Mesendoderm (in vitro differentiated cells): ENCODE measurements at regions not wholly inside any gene's neighbourhood (a gene's known extent, or its start where the extent isn't known, plus 50 kb on each side); places are given as distances from the start of the nearest gene placed in this dataset.

ENCODE experiments used
- DNase-seq: peaks from one replicate; pipeline ENCODE4 v3.0.0; 2013
- H2AK5ac ChIP-seq: 2 replicates; pipeline ENCODE4 v1.6.1; 2013; ENCODE audit warnings: low read length, inconsistent platforms
- H2BK120ac ChIP-seq: 2 replicates; pipeline ENCODE4 v1.6.1; 2013; ENCODE audit warnings: low read depth, mild to moderate bottlenecking, low read length, moderate library complexity, mixed read lengths
- H2BK15ac ChIP-seq: replicated peaks from 2 replicates; pipeline ENCODE4 v1.6.1; 2013; ENCODE audit warnings: low read depth, mild to moderate bottlenecking, moderate library complexity
- H2BK5ac ChIP-seq: 2 replicates; pipeline ENCODE4 v1.6.1; 2013; ENCODE audit warnings: low read length, inconsistent platforms
- H3K18ac ChIP-seq: 2 replicates; pipeline ENCODE4 v1.6.1; 2013; ENCODE audit warnings: mild to moderate bottlenecking, low read length, mixed read lengths
- H3K23ac ChIP-seq: one replicate; pipeline ENCODE4 v1.6.1; 2013; ENCODE audit warnings: low read length
- H3K27ac ChIP-seq: 2 replicates; pipeline ENCODE4 v1.5.1; 2013; ENCODE audit warnings: low read depth, mild to moderate bottlenecking, inconsistent platforms, low read length, moderate library complexity
- H3K27me3 ChIP-seq: 2 replicates; pipeline ENCODE4 v1.6.1; 2013; ENCODE audit warnings: low read length, control low read depth, mild to moderate bottlenecking, inconsistent platforms; ENCODE audit not compliant: insufficient read depth, poor library complexity
- H3K36me3 ChIP-seq: 2 replicates; pipeline ENCODE4 v1.6.1; 2013; ENCODE audit warnings: low read length, inconsistent platforms; ENCODE audit not compliant: control insufficient read depth, insufficient read depth
- H3K4ac ChIP-seq: one replicate; pipeline ENCODE4 v1.6.1; 2013; ENCODE audit warnings: low read depth, mild to moderate bottlenecking, low read length, moderate library complexity
- H3K4me1 ChIP-seq: 2 replicates; pipeline ENCODE4 v1.6.1; 2013; ENCODE audit warnings: low read depth, low read length, inconsistent platforms; ENCODE audit not compliant: control insufficient read depth
- H3K4me2 ChIP-seq: 2 replicates; pipeline ENCODE4 v1.6.1; 2013; ENCODE audit warnings: low read length
- H3K4me3 ChIP-seq: 2 replicates; pipeline ENCODE4 v1.5.1; 2013; ENCODE audit warnings: mild to moderate bottlenecking, low read length
- H3K56ac ChIP-seq: one replicate; pipeline ENCODE4 v1.6.1; 2013; ENCODE audit warnings: low read length
- H3K79me1 ChIP-seq: 2 replicates; pipeline ENCODE4 v1.6.1; 2013; ENCODE audit warnings: low read length, inconsistent platforms
- H3K79me2 ChIP-seq: 2 replicates; pipeline ENCODE4 v1.6.1; 2013; ENCODE audit warnings: mild to moderate bottlenecking, low read length; ENCODE audit not compliant: control insufficient read depth, insufficient read depth
- H3K9ac ChIP-seq: 2 replicates; pipeline ENCODE4 v1.6.1; 2013; ENCODE audit warnings: low read length, inconsistent platforms
- H4K5ac ChIP-seq: one replicate; pipeline ENCODE4 v1.6.1; 2013; ENCODE audit warnings: low read length
- H4K8ac ChIP-seq: one replicate; pipeline ENCODE4 v1.6.1; 2013; ENCODE audit warnings: low read depth, mild to moderate bottlenecking, control low read depth, low read length, moderate library complexity
- WGBS: extraction: QIAGEN DNeasy Blood & Tissue Kit; methylation state at CpG from one replicate; pipeline ENCODE4 v1.1.7; 2013; ENCODE audit warnings: low lambda C conversion rate, missing lambda C conversion rate; ENCODE audit not compliant: insufficient coverage; ENCODE audit errors: extremely low coverage; 5-methylcytosine and 5-hydroxymethylcytosine counted together

DNA sequence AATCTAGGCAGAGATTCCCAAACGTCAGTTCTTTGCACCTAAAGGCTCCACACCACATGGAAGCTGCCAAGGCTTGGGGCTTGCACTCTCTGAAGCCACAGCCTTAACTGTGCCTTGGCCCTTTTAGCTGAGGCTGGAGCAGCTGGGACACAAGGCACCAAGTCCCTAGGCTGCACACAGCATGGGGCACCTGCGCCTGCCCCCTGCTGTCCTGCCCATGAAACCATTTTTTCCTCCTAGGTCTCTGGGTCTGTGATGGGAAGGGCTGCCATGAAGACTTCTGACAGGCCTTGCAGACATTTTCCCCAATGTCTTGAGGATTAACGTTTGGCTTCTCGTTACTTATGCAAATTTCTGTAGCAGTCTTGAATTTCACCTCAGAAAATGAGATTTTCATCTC lies 241.5 kb downstream of the OSR1 start:
- WGBS, result no CpG with 5 or more reads among the region's 4 CpGs

DNA sequence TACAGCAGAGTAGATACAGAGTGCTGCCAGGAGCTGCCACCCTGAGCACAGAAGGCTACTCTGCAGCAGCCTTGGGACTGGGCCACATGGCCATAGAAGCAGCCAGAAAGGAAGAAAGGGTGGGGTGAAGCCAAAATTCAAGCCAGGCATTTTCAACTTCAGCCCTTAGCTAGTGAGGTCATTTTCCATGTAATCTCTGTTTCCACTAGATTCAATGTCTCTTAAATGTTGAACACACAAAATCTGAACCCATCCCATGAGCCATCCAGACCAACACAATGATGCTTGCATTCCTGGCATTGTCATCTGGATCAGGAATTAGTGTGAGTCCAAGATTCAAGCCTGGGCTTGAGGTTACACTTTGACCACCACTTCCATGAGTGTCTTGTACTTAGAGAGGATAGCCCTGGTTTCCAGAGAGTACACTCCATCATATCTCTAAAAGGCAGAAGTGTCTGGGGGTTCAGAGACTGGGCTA lies 243.6 kb downstream of the OSR1 start:
- no peak overlapping the region for H3K18ac ChIP-seq
- no peak overlapping the region for H3K4ac ChIP-seq
- H3K4me1 ChIP-seq, result no peaks in the 10 kb centered on the region
- H3K4me2 ChIP-seq, result no peak overlapping the region
- no peak overlapping the region for H3K23ac ChIP-seq
- H4K8ac ChIP-seq, result no peak overlapping the region
- no peak overlapping the region for H3K9ac ChIP-seq
- no peak for DNase-seq
- H4K5ac ChIP-seq, result no peak overlapping the region
- no peak overlapping the region for H2BK5ac ChIP-seq
- H3K4me3 ChIP-seq, result no peak overlapping the region
- H2BK120ac ChIP-seq, result no peak overlapping the region
- no peaks in the 10 kb centered on the region for H3K79me1 ChIP-seq
- H2BK15ac ChIP-seq, result no peak overlapping the region
- H3K79me2 ChIP-seq, result no peaks in the 10 kb centered on the region
- H3K27ac ChIP-seq, result no peak overlapping the region
- no peak overlapping the region for H3K56ac ChIP-seq
- H3K27me3 ChIP-seq, result no peaks in the 10 kb centered on the region
- H2AK5ac ChIP-seq, result no peak overlapping the region
- H3K36me3 ChIP-seq, result no peaks in the 10 kb centered on the region

More for the DNA sequence above, 241.5 kb downstream of the OSR1 start:
- DNase-seq, result no peak
- no peak overlapping the region for H4K5ac ChIP-seq
- no peak overlapping the region for H3K23ac ChIP-seq
- H2BK5ac ChIP-seq, result no peak overlapping the region
- H3K9ac ChIP-seq, result no peak overlapping the region
- no peaks in the 10 kb centered on the region for H3K36me3 ChIP-seq
- H3K27ac ChIP-seq, result no peak overlapping the region
- no peak overlapping the region for H2BK120ac ChIP-seq
- no peaks in the 10 kb centered on the region for H3K79me2 ChIP-seq
- H4K8ac ChIP-seq, result no peak overlapping the region
- H3K4me1 ChIP-seq, result no peaks in the 10 kb centered on the region
- no peak overlapping the region for H3K4me2 ChIP-seq
- H3K79me1 ChIP-seq, result no peaks in the 10 kb centered on the region
- H3K56ac ChIP-seq, result no peak overlapping the region
- H3K27me3 ChIP-seq, result no peaks in the 10 kb centered on the region
- no peak overlapping the region for H3K4ac ChIP-seq
- no peak overlapping the region for H3K18ac ChIP-seq
- H3K4me3 ChIP-seq, result no peak overlapping the region
- no peak overlapping the region for H2BK15ac ChIP-seq
- H2AK5ac ChIP-seq, result no peak overlapping the region

DNA sequence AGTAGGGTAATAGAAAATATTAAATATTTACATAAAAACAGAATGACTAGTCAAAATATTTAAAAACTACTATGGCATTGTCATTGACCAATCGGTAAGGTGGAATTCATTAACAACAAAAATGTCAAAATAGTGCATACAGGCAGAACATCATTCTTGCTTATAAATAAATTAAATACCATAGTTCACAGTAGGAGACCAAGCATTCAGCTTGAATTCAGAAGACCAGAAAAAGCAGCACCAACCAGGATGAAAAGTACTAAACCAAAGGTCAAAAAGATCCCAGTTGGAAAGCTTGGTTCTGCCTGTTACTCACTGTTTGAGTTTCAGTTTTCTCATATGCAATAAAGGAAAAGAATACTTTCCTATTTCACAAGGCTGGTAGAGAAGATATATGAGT lies 244.3 kb downstream of the OSR1 start:
- WGBS, result no CpG with 5 or more reads among the region's 1 CpG
- Histone ChIP-seq H2BK120ac (no peak overlapping the region), H4K8ac (no peak overlapping the region), H3K4me1 (no peaks in the 10 kb centered on the region), H3K27me3 (no peaks in the 10 kb centered on the region), H3K27ac (no peak overlapping the region), H3K23ac (no peak overlapping the region), H3K36me3 (no peaks in the 10 kb centered on the region), H3K79me1 (no peaks in the 10 kb centered on the region), H3K4me3 (no peak overlapping the region), H2BK5ac (no peak overlapping the region), H3K79me2 (no peaks in the 10 kb centered on the region), H4K5ac (no peak overlapping the region), H3K4me2 (no peak overlapping the region), H3K9ac (no peak overlapping the region), H3K4ac (no peak overlapping the region), H3K56ac (no peak overlapping the region), H2AK5ac (no peak overlapping the region), H2BK15ac (no peak overlapping the region), H3K18ac (no peak overlapping the region)
- no peak for DNase-seq

DNA sequence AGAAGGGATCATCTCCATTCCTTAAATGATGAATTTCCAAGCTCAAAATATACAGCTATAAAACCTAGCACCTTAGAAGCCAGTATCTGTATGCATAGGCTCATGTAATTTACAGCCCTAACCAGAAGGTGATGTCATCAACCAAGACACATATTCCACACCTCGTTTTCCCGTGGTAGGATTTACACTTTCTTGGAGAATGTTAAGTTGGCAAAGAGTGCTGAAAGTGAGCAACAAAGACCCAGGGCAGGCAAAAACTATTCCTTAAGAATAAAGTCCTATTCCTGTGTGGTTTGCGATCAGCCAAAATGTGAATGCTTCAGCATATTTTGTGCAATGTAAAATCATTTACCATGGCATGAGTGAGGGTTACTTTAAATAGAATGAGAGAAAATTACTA lies 247.1 kb downstream of the OSR1 start:
- no peak overlapping the region for H3K4ac ChIP-seq
- no peaks in the 10 kb centered on the region for H3K36me3 ChIP-seq
- H4K8ac ChIP-seq, result no peak overlapping the region
- no peak overlapping the region for H3K27ac ChIP-seq
- H3K23ac ChIP-seq, result no peak overlapping the region
- DNase-seq, result peak; percentile 25
- no peak overlapping the region for H3K4me2 ChIP-seq
- H3K18ac ChIP-seq, result no peak overlapping the region
- H3K9ac ChIP-seq, result no peak overlapping the region
- no peak overlapping the region for H3K4me3 ChIP-seq
- H3K4me1 ChIP-seq, result no peaks in the 10 kb centered on the region
- no peaks in the 10 kb centered on the region for H3K79me2 ChIP-seq
- H2BK120ac ChIP-seq, result no peak overlapping the region
- H2AK5ac ChIP-seq, result no peak overlapping the region
- H2BK15ac ChIP-seq, result no peak overlapping the region
- H3K79me1 ChIP-seq, result no peaks in the 10 kb centered on the region
- H4K5ac ChIP-seq, result no peak overlapping the region
- H3K56ac ChIP-seq, result no peak overlapping the region
- H2BK5ac ChIP-seq, result no peak overlapping the region
- H3K27me3 ChIP-seq, result no peaks in the 10 kb centered on the region
- no CpG with 5 or more reads among the region's 3 CpGs for WGBS

DNA sequence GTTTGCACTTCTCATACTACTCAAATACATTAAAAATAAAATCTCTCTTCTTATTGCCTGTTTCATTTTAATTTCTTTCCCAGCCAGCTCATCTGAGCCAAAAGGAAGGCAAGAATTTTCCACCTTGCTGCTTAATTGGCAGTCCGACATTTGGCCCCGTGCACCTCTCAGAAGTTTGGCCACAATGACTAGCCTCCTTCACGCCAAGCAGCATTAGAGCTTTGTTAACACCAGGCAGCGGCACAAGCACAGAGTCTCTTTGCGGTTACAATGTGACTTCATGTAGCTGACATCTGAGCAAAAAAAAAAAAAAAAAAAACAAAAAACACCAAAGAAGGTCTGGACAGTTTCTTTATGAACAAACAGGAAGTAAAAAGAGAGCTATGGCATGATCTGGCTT lies 248.9 kb downstream of the OSR1 start:
- Histone ChIP-seq H2BK5ac (no peak overlapping the region), H3K9ac (no peak overlapping the region), H2BK120ac (no peak overlapping the region), H3K36me3 (no peaks in the 10 kb centered on the region), H3K79me1 (no peaks in the 10 kb centered on the region), H3K27ac (no peak overlapping the region), H3K18ac (no peak overlapping the region), H2BK15ac (no peak overlapping the region), H3K23ac (no peak overlapping the region), H3K4me3 (no peak overlapping the region), H3K4ac (no peak overlapping the region), H3K79me2 (no peaks in the 10 kb centered on the region), H3K56ac (no peak overlapping the region), H3K27me3 (no peaks in the 10 kb centered on the region), H4K5ac (no peak overlapping the region), H3K4me1 (no peaks in the 10 kb centered on the region), H2AK5ac (no peak overlapping the region), H4K8ac (no peak overlapping the region), H3K4me2 (no peak overlapping the region)
- no CpG with 5 or more reads among the region's 5 CpGs for WGBS
- DNase-seq, result no peak

DNA sequence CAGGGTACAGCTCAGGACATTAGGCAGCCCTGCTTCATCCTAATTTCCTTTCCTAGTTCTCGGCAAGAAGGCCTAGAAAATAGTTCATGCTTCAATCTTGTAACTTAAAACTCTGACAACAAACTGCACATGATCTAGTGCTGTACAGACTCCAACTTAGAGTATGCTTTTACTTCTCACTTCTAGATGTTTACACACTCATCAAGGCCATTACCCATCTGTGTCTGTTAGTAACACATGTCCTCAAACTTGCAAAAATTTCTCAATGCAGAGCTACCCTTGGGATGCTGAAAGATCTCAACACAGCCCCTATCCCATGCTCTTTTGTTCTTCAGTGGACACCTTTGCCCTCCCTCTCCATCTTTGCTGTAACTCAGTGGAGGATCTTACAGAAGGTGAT lies 252.0 kb downstream of the OSR1 start:
- Histone ChIP-seq H3K4me2 (no peak overlapping the region), H4K8ac (no peak overlapping the region), H3K27ac (no peak overlapping the region), H2AK5ac (no peak overlapping the region), H3K18ac (no peak overlapping the region), H3K4ac (no peak overlapping the region), H2BK15ac (no peak overlapping the region), H3K79me2 (no peaks in the 10 kb centered on the region), H3K23ac (no peak overlapping the region), H3K27me3 (no peaks in the 10 kb centered on the region), H3K36me3 (no peaks in the 10 kb centered on the region), H3K56ac (no peak overlapping the region), H2BK5ac (no peak overlapping the region), H3K4me1 (no peaks in the 10 kb centered on the region), H2BK120ac (no peak overlapping the region), H3K9ac (no peak overlapping the region), H3K4me3 (no peak overlapping the region), H3K79me1 (no peaks in the 10 kb centered on the region), H4K5ac (no peak overlapping the region)
- WGBS, result no CpG with 5 or more reads among the region's 1 CpG
- no peak for DNase-seq
